HG02981 (cell line): ENCODE measurements at regions not wholly inside any gene's neighbourhood (a gene's known extent, or its start where the extent isn't known, plus 50 kb on each side); places are given as distances from the start of the nearest gene placed in this dataset.
A peak's percentile ranks its signal among the peaks of the same experiment; 100 is the strongest.

Experiments used
- ATAC-seq: cut with Tn5 transposase; IDR thresholded peaks from one replicate; pipeline ENCODE4 v1.9.1; 2021; ENCODE audit warnings: mild to moderate bottlenecking, moderate library complexity; ENCODE audit not compliant: unreplicated experiment

- ATAC-seq: no peak
Observed at GRCh38 chr14:51145246-51145645, 50.3 kb upstream of the TRIM9 start.

- ATAC-seq: no peak
Observed at GRCh38 chr14:51147183-51147582, 52.3 kb upstream of the TRIM9 start.

GRCh38 chr14:51155326-51155725 lies 60.4 kb upstream of the TRIM9 start:
- no peak for ATAC-seq

- peak; percentile 50 for ATAC-seq
Observed at GRCh38 chr14:51157012-51157411, 62.1 kb upstream of the TRIM9 start.

GRCh38 chr14:51160871-51161270 lies 66.0 kb upstream of the TRIM9 start:
- ATAC-seq: no peak

GRCh38 chr14:51165415-51165814 lies 70.5 kb upstream of the TRIM9 start:
- ATAC-seq: no peak

- ATAC-seq: no peak
Observed at GRCh38 chr14:51167587-51168214, 72.3 kb upstream of the TMX1 start.

GRCh38 chr14:51168215-51168613 lies 71.8 kb upstream of the TMX1 start:
- no peak for ATAC-seq

GRCh38 chr14:51173863-51174262 lies 66.2 kb upstream of the TMX1 start:
- ATAC-seq: no peak

GRCh38 chr14:51176839-51177238 lies 63.2 kb upstream of the TMX1 start:
- no peak for ATAC-seq

- peak; percentile 84 for ATAC-seq
Observed at GRCh38 chr14:51180577-51180976, 59.5 kb upstream of the TMX1 start.

GRCh38 chr14:51182131-51182565 lies 57.9 kb upstream of the TMX1 start:
- ATAC-seq: no peak

GRCh38 chr14:51185180-51185579 lies 54.9 kb upstream of the TMX1 start:
- ATAC-seq: no peak

- ATAC-seq: peak; percentile 63
Observed at GRCh38 chr14:51185754-51186153, 54.3 kb upstream of the TMX1 start.

GRCh38 chr14:51188566-51189185 lies 51.4 kb upstream of the TMX1 start:
- ATAC-seq: no peak

GRCh38 chr14:51189600-51190376 lies 50.3 kb upstream of the TMX1 start:
- ATAC-seq: no peak
